HG03103 (cell line): ENCODE measurements at regions not wholly inside any gene's neighbourhood (a gene's known extent, or its start where the extent isn't known, plus 50 kb on each side); places are given as distances from the start of the nearest gene placed in this dataset.

ENCODE experiments used
- ATAC-seq: cut with Tn5 transposase; IDR thresholded peaks from one replicate; pipeline ENCODE4 v1.9.1; 2021; ENCODE audit warnings: low read depth; ENCODE audit not compliant: unreplicated experiment

DNA sequence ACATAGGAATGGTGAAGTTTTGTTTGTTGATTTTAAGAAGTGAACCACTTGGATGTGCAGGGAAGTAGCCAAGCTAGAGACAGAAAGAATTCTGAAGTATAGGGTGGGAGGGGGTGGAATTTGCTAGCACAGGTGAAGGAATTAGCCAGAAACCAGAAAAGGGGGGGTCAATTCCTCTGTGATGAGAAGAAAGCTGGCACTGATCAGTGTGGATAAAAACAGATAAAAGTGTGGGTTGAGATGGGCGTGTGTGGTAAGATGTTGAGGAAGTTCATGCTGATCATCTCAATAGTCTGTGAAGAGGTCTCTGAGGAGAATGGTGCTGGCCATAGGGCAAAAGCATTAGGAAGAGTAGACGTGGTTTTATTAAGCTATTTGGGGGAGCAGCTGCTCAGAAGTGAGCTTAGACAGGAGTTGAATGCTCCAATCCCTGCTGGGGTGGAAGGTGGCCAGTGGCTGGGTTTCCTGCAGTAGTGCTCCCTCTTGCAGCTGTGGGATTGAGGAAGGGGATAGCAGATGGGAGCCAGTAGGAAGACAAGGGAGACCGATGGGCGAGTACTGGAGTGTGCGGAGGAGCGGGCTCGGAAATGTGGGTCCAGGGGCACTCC is 88.7 kb upstream of the ELL2 start:
- no peak for ATAC-seq

DNA sequence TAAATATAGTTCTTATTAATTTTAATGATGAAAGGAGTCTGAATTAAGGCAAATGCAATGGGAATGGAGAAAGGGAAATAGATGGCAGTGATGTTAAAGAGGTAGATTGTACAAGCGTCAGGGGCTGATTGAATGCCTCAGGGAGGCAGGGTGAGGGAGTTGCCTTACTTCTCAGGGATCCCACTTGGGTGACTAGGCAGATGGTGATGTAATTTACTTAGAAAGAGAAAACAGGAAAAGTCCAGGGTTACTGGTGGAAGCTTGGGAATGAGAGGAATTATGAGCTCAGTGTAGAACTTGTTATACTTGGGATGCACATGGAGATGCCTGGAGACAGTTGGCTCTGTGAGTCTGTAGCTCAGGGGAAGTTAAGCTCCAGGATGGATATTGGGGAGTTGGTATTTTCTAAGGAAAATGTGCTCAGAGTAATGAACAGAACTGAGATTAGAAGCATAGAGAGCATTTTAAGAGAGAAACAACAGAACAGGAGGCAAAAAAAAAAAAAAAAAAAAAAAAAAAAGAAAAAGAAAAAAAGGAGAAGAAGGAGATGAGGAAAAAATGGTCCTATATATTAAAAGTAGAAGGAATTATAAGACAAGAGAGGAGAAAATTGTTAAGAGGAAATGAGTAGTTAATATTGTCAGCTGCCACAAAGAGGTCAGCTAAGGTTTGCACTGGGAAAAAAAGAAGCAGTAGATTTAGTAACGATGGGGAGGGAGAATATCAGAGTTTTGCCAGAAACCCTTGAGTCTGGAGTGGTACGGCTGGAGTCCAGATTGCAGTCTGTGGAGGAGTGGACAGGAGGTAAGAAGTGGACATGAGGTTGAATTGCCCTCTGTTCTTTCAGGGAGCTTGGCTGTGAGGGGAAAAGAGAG is 88.0 kb upstream of the ELL2 start:
- no peak for ATAC-seq

DNA sequence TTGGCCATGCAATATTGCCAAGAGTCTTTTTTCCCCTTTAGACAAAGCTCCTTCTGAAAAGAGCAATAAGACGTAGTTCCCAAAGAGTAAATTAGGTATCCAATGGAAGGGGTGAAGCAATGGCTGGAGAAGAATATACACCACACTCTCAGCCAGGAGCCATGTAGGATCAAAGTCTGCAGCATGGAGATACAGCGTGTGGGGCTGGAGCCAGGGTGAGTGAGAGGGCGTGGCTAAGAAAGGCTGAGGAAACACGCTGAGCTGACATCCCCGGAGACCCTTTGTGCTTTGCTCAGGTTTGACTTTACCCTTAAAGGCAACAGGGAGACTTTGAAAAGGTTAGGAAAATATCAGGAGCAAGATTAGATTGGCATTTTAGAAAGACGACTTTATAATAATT is 87.1 kb upstream of the ELL2 start:
- no peak for ATAC-seq

DNA sequence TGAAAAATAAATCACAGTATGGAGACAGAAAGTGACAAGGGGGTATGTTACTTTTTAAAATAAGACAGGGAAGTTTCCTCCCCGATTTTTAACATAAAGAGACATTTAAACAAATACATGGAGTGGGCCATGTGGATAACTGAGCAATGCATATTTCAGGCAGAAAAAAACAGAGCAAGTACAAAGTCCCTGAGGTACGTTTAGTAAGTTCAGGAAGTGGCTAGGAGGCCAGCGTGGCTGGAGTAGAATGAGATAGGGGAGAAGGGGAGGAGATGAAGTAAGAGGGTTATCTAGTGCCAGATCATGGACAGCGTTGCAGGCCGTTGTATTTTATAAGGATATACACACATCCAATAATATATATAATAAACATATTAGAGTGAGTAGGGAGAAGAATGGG is 84.2 kb upstream of the ELL2 start:
- ATAC-seq, result no peak

DNA sequence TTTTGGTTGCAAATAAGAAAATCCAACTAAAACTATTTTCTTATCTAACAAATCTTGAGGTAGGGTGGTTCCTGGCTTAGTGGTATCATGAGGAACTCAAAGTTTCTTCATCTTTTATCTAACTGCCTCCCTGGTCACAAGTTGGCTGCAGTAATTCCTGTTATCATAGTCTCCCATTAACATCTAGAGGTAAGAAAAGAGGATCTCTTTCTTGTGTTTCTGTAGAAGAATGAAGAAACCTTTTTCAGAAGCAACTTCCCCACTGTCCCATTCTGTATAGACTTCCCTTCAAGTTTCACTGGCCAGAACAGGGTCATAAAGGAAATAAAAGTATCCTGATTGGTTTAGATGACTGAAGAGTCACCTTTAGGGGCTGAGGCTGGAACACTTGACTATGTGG is 81.8 kb upstream of the ELL2 start:
- ATAC-seq, result no peak

DNA sequence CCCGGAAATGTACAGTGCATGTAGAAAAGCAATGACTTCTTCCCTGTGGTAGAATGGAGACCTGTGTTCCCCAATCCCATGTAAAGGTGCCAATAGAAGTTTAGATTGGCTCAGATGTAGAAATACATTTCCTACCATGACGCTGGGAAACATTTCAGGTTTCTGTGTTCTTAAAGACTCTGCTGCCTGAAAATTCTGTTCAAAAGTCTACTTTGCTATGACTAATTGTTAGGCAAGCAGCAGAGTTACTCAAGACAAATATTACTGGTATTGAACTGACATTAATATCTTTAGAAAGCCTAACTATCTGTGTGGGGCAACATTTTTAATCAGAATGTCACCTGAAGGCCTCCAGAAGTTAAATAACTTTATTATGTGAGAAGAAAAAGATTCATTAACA is 75.5 kb upstream of the ELL2 start:
- ATAC-seq, result no peak

DNA sequence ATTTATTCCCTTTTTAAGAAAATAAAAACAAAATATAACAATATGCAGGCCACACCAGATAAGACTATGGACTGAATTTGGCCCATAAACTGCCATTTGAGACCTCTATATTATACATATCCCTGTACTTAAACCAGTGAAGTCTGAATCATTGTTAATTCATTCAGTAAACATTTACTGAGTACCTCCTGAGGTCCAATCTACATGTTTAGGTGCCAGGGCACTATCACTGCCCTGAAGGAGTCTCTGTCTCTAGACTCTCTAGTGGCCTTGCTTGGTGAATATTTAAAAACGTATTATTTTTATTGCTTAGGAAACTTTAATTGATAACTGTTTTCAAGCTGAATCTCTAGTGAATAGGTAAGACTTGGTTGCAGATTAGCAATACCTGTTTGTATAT is 74.7 kb upstream of the ELL2 start:
- no peak for ATAC-seq

DNA sequence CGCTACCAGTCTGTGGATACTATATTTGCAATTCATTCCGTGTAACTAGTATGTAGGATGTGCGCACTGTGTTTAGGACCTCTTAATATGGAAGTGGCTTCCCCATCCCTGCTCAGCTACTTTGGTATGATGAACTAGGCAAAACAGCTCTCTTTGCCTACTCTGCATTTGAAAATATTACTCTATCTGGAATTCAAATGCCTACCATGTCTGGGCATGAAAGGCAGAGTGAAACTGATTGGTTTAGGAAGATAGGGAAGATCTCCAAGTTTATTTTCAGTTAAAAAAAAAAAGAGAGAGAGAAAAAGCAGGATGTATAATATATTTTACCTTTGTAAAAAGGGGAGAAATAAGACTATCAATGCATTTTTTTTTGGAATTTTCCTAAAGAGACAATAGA is 74.1 kb upstream of the ELL2 start:
- ATAC-seq, result no peak

DNA sequence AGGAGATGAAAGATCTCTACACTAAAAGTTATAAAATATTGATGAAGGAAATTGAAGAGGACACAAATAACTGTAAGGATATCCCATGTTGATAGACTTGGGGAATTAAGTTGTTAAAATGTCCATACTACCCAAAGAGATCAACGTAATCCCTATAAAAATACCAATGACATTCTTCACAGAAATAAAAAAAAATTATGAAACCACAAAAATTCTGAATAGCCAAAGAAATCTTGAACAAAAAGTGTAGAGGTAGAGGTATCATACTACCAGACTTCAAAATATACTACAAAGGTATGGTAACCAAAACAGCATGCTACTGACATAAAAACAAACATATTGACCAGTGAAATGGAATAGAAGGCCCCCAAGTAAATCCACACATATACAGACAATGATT is 71.5 kb upstream of the ELL2 start:
- ATAC-seq, result no peak

DNA sequence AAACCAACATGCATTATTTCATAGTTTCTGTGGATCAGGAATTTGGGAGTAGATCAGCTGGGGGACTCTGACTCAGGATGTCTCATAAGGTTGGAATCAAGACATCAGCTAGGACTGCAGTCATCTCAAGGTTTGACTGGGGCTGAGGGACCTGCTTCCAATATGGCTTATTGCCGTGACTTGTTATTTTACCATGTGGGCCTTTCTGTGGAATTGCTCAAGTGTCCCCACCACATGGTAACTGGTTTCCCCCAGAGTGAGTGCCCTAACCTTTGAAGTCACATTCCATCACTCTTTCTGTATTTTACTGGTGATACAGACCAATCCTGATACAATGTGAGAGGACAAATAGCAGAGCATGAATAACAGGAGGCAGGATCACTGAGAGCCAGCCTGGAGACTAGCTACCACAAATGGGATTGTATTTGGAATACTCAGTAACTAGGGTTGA is 70.2 kb upstream of the ELL2 start:
- ATAC-seq, result no peak

DNA sequence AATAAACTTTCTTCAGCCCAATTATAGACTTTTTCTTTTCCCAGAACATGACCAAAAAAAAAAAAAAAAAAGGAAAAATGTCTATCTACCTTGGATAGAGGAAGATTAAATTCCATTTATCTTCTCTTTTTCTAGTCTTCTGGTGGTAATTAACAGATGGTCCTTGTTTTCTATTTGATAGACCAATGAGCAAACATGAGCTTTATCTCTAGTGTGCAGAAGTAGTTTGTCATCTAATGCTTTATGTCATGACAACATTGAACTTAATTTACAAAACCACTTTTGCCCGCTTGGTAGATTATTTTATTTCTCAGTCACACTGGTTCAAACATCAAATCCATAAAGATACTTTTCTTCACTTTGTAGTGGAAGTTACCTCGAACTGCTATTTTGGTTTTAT is 69.5 kb upstream of the ELL2 start:
- ATAC-seq, result no peak

DNA sequence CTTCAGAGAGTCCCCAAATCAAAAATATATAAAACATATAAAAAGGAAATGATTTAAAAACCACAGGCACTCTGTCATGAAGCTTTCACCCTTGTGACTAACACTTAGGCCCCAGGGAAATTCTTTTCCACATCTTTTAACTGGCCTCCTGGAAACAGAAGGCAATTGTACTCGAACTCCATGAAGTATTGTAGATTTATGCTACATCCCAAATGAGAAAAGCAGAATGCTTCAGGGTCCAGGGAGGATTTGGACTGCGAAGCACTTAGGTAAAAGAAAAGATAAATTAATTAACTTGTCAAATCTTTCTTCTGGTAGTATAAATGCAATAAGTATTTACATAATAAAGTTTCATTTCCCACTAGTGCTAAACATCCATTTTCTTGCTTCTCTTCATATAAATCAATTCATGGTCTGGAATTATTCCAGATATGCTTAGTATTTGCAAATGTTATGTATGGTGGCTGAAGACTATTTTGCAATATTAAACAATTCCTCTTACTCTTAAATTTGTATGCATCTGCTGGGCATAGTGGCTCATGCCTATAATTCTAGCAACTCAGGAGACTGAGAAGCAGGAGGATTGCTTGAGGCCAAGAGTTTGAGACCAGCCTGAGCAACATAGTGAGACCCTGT is 64.9 kb upstream of the ELL2 start:
- ATAC-seq, result no peak

DNA sequence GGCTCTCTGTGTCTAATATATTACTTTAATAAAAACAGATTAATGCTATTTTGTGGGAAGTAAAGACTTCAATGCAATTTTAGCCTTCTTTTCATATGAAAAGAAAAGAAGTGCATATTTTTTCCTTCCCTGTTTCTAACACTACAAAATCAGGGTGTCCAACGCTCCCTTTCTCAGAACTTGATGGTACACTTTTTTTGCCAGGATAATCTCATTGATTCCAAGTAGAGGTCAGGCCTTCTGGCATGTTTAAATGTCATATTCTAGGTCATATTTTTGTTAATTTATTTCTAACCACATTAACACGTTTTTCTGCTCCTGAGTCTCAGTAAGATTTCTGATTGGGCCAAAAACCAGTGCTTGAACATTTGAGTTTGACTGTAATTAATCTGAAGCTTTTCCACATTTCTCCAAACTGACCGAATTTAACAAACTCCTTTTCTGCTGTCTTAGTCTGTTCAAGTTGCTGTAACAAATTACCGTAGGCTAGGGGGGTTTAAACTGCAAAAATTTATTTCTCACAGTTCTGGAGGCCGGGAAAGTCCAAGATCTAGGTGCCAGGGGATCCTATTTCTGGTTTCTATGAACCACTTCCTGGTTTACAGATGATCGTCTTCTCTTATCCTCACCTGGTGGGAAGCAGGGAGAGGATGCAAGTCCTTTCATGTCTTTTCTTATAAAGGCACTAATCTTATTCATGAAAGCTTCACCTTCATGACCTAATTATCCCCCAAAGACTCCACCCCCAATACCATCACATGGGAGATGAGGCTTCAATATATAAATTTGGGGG is 63.2 kb upstream of the ELL2 start:
- no peak for ATAC-seq

DNA sequence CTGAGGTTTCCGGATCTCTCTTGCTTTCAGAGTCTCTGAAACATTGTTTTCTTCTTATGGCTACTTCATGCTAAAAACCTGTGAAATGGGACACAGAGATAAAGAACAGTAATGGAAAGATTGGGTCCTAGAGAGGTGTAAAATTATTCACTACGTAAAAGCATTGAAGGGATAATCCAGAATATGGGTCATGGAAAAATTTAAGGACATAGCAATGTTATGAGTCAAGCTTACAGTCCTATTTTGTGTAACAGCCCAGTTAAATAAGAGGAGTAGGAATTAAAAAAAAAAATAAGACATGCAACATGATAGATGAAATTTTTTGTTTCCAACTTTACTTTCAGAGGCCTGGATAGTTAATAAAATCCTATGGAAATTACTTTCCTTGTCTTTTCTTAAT is 61.9 kb upstream of the ELL2 start:
- no peak for ATAC-seq

DNA sequence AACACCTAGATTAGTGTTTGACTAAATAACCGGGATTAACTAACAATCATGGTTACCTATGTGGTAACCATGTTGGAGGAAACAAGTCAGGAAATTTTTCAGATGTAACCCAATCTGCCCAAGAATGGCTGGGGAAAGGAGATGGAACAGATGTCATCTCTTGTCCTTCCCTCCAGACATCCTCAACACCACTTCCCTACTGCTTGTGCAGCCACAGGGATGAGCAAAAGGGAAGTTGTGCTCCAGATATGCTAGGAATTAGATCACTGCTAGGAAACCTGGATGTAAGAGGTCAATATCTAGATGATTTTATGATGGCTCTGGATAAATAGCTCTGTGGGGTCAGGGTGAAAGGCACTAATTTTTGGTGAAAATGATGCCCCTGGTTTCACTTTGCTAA is 61.3 kb upstream of the ELL2 start:
- ATAC-seq, result no peak

DNA sequence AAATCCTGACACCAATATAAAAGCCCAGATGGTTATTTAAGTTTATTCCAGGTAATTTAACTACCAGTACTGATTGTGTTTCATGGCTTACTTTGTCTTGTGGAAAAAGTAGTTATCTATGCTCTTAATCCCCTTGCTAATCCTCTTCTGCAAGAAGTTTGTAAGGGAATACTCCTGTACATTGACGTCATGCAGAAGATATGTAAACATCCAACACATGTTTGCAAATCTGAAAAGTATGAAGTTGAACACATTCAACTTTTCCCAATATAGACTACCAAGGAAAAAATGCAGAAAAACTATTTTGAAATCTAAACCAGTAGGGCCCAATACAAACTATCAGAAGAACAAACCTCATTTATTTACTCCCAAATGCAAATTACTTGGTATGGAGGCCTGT is 56.3 kb upstream of the ELL2 start:
- ATAC-seq, result no peak

DNA sequence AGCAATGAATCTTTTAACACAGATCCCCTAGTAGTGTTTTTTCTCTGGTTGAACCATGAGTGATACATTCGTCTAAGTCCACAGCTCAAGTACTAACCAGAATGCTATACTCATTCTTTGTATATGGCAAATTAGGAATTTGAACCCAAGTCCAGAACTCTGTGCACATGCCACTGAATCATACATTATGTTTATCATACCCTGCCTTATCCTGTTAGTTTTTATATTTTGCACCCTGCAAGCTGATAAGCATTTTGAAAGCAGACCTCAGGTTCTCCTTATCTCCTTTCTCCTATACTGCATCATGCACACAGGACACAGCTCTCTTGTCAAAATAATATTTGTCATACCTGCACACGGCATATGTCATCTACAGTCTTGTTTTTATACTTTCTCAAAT is 54.6 kb upstream of the ELL2 start:
- no peak for ATAC-seq

DNA sequence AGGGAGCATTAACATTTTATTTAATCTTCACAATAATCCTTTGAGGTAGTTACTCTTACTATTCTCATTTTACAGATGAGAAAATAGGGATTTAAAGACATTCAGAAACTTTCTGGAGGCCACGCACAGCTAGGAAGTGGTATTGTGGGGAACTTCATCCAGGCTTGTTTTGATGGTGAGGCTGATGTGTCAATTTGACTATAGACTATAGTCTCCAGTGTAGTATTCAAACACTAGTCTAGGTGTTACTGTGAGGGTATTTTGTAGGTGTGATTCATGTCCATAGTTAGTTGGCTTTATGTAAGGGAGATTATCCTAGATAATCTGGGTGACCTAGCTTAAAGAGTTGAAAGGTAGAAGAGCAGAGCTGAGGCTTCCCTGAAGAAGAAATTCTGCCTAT is 54.1 kb upstream of the ELL2 start:
- ATAC-seq, result no peak

DNA sequence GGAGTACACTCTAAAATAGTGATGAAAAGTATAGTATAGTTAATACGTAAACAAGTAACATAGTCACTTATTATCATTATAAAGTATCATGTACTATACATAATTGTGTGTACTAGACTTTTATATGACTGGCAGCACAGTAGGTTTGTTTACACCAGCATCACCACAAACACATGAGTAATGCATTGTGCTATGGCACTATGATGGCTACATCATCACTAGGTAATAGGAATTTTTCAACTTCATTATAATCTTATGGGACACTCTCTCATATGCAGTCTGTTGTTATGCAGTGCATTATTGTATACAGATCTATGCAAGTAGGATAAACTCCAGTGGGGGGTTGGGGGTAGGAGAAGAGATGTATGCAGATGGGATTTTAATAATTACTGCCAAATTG is 52.7 kb upstream of the ELL2 start:
- ATAC-seq, result no peak

DNA sequence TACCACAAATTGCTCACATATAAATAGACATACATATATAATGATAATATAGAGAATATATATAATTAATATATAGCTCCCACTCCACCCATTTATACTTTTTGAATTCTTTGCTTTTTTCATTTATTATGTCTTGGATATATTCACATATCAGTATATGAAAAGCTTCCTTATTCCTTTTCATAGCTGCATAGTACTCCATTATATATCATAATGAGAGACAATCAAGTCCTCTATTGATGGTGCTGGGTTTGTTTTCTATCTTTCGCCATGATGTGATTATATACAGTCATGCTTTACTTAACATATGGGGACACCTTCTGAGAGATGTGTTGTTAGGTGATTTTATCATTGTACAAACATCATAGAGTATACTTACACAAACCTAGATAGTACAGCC is 51.6 kb upstream of the ELL2 start:
- no peak for ATAC-seq

DNA sequence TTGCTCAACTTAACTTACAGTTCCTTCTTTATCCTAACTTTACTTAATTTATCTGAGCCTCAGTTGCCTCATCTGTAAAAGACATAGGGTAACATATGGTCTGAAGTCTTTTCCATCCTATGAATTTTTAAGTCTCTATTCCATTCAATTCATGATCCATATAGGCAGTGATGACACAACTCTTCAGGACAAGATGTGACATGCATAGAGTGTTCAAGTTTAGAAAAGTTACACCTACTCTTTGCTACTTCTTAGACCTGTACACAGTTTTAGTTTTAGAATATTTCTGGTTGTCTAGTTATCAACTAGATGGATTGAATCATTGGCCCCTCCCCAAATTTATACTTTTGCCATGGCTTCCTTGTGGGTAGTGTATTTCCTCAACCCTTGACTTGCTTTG is 50.7 kb upstream of the ELL2 start:
- no peak for ATAC-seq
